ENCODE measurements at regions not wholly inside any gene's neighbourhood (a gene's known extent, or its start where the extent isn't known, plus 50 kb on each side); places are given as distances from the start of the nearest gene placed in this dataset.

DNA sequence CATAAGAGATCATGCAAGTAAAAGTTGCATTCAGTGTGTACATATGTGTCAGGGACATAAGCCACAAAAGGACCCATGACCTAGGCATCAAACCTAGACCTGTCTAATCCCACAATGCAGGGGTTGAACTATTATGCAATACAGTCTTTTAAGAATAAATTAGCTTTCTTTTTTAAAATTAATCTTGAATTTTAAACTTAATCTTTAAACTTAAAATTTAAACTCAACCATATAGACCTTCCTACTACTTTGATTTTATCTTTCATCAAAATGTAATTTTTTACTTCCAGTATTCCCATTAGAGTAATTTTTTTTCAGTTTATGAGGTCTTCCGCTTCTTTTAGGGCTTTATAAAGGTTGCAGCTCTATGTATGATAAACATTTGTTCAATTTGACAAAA is 702.9 kb downstream of the SUCLG1 start:
- DNase-seq = no peak

DNA sequence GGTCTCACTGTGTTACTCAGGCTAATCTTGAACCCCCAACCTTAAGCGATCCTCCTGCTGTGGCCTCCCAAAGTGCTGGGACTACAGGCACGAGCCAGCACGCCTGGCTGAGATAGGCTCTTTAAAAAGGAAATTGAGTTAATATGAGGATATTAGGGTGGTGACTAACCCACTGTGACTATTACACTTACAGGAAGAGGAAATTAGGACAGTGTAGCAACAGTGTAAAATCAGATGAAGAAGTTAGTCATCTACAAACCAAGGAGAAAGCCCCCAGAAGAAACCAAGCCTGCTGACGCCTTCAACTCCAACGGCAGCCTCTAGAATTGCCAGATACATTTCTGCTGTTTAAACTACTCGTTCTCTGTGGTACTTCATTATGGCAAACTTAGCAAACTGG is 711.9 kb downstream of the SUCLG1 start:
- no peak for DNase-seq

DNA sequence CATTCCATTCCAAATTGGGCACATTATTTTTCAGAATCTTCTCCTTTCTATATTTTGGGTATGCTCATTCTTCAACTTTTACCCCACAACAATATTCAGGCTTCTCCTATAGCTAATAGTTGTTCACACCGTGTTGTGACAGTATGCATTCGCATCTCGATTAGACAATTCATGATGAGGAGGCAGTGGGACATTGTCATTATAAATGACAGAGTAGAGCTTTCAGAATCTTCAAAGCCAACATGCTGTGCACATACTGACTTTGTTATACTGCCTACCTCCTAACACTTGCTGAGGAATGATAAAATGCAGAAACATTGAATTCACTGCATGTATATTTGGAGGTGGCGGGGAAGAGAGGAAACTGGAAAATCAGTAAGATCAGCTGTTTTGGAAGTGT is 714.2 kb downstream of the SUCLG1 start:
- DNase-seq = no peak

- DNase-seq = peak; percentile 50
Observed at GRCh38 chr2:83742117-83742782, 716.8 kb downstream of the SUCLG1 start.

DNA sequence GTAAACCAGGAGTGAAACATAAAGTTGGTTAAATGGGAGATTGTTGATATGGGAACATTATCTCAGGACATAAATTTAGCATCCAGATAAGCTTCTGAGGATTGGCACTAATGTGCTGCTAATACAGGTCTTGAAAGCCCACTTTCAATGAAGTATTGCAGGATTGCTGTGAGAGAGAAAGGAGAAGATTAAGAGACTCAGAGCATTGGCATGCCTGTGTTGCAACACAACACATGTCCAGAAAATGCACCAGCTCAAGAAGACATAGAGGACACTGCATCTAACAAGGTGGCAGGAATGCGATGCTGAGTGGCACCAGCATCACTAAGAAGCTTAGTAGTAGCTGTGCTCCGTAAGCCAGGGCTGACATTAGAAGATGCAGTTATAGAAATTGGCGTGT is 728.9 kb downstream of the SUCLG1 start:
- no peak for DNase-seq

- DNase-seq = no peak
Observed at GRCh38 chr2:83725735-83726134, 733.3 kb downstream of the SUCLG1 start.

DNA sequence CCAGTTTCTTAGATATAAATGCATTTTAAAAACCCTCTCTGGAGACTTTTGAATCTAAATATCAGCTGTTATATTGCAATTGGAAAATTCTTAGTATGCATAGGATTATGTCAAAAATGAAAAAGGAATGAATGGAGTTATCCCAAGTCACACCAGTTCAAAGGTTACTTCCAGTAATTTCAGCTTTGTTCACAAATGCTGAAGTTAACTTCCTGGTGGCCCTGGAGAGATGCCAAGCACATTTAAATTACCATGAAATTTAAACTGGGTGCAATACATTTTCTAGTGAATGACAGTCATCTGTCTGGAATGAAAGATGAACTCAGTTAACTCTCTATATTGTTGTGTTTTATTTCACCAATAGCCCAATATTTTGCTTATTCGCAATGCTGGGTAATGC is 753.9 kb downstream of the SUCLG1 start:
- DNase-seq = no peak

DNA sequence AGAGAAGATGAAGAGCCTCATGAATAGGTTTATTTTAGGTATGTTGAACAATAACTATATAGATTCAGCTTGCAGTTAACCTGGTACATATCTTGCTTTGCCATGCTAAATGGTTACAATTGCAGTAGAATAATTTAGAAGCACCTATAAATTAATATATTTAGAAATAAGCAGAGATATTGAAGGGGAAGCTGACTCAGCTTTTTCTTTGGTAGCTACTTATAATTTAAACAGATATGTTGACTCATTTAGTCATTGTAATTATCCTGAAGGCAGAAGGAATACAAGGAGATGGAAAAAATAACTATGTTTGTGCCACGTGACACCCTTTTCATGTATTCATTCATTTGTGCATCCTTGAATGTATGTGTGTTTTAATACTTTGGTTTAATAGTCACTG is 755.5 kb downstream of the SUCLG1 start:
- no peak for DNase-seq

DNA sequence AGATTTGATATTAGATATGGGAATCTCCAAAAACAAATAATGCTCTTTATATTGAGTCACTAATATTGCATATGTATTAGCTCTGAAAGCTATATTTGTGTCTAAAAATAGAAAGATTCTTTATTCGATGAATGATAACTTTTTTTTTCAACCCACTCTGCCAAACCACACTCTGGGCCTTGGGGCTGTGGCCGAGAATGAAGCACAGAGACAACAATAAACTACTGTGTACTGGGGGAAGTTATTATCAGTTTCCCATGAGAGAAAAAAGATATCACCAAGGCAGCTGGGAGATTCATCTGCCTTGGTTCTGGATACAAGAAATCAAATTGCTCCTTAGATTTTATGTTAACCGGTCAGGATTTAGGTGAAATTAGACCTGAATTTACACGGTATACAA is 762.2 kb downstream of the SUCLG1 start:
- DNase-seq = no peak

GRCh38 chr2:83695530-83695929 is 763.5 kb downstream of the SUCLG1 start:
- no peak for DNase-seq

DNA sequence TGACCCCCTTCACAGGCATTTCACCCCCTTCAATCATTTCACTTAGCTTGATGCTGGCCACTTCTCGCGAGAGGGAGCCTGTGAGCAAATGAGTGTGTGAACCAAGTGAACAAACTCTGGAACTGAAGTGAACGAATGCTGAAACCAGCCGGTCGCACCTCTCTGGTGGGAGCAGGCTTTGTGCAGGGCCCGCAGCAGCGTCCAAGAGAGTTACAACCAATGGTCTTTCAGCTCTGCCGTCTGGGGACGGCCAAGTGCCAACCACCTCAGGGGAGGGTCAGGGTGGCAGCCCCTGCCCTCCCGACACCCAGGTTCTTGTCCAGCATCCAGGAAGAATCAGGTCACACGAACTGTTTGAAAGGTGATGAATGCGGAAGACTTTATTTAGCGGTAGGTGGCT is 764.0 kb downstream of the SUCLG1 start:
- DNase-seq = no peak

- no peak for DNase-seq
Observed at GRCh38 chr2:83689402-83689801, 769.7 kb downstream of the SUCLG1 start.

DNA sequence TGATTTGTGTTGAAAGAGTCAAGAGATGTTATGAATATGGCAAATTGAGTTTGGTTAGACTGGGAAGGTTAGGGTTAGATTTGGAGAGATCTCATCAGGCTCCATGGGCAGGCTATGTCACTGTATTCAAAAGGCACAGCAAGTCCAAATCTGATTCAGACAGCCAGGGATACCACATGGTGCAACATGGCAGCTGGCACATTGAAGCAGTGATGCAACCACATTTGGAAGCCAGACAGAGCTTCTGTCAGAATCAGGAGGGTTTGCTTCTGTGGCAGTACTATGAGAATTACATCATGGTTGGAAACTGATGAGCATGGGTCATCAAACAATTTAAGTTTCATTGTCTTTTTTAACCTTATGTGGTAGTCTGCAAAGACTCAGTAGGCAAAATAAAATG is 772.2 kb downstream of the SUCLG1 start:
- no peak for DNase-seq

DNA sequence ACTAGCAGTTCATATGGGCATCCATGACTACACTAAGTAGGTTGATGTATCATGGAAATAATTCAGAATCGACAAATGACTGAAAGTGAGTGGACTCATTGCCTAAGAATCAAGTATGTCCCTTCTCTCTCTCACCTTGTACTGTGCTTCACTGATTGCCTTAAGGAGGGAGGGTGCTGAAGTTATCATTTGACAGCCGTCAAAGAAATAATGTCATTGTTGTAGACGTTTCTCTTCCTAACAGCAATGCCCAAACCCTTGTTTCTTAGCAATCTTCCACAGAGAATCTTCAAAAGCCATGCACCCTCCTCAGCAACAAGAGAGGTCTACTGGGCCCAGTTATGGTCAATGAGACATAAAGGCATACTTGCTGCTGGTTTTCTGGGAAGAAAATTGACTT is 785.0 kb downstream of the SUCLG1 start:
- DNase-seq = no peak

DNA sequence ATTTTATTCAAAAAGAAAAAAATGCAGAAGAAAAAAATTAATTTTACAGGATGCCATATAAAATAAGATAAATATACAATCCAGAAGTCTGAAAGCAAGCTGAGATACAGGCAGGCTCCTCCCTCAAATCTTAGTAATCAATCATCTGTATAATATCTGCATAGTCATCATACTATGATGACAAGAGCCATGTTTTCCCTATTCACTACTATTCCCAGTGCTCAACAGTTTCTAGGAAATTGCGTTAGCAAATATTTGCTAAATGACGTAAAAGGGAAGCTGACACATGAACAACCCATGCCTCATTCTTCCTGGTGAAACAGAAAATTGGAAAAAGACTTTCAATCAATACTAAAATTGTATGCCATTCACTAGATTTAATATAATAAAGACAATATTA is 793.2 kb downstream of the SUCLG1 start:
- DNase-seq = no peak

GRCh38 chr2:83665154-83665553 is 793.9 kb downstream of the SUCLG1 start:
- DNase-seq = no peak

- DNase-seq = no peak
Observed at GRCh38 chr2:83661711-83662110, 797.4 kb downstream of the SUCLG1 start.

DNA sequence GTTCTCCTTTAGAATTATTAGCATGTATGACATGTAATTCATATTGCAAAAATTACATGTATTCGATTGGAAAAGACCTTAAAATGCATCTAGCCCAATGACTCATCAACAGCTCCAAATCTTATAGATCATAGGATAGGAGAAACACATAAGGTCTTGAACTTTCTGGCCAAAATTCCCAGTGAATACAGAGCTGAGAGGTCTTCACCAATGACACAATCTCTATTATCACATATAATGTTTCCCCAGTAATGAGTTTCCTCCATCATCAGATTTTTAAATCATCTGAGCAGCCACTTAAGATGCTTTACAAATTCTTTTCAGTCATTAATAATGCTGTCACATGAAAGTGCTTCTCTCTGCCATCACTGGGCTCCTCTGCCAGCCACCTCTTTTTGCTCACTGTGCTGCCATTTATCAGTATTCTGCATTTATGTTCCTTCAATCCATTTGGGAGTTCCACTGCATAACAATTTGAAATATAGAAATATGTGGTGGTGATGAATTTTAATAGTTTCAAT is 804.9 kb downstream of the SUCLG1 start:
- DNase-seq = no peak

- no peak for DNase-seq
Observed at GRCh38 chr2:83650898-83651297, 808.2 kb downstream of the SUCLG1 start.

- no peak for DNase-seq
Observed at GRCh38 chr2:83650161-83650560, 808.9 kb downstream of the SUCLG1 start.

GRCh38 chr2:83640506-83640905 is 818.6 kb downstream of the SUCLG1 start:
- DNase-seq = no peak

DNA sequence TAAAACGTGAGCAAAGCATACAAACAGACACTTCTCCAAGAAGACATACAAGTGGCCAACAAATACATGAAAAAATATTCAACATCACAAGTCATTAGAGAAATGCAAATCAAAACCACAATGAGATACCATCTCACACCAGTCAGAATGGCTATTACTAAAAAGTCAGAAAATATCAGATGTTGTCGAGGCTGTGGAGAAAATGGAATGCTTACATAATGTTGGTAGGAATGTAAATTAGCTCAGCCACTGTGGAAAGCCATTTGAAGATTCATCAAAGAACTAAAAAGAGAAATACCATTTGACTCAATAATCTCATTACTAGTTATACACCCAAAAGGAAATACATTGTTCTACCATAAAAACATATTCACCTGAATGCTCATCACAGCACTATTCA is 825.7 kb downstream of the SUCLG1 start:
- DNase-seq = no peak

- DNase-seq = no peak
Observed at GRCh38 chr2:83630351-83630750, 828.7 kb downstream of the SUCLG1 start.

DNA sequence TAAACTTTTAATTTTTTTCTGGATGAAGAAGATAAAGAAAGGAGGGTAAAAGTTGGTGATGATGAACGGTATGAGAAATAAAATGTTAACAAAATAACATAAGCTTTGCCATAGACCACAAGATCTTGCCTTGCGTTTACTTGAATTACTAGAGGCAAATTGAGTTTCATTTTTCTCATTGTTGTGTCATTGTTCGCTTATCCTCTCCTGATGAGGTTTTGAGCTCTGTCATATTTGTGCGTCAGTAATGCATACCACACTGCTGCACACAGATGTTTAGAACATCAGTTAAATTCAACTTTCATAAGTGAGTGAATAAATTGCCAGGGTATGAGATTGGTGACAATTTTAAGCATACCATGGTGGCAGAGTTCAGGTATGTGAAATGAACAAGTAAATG is 843.6 kb downstream of the SUCLG1 start:
- no peak for DNase-seq

DNA sequence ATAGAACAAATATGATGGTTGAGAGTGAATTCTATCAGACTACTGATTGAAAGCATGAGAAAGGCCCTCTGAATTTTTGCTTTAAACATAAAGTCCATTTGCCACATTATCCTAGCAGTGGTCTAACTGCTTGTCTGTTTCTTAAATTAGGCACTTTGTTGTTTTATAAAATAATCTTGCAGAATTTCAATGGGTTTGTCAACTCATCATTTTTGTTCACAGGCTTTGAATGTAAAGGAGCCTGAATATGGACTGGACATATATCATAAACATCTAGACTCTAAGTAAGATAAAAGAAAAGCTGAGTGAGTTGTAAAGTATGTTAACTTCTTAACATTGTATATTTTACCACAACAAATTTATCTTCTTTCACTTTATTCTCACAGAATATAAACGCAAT is 845.9 kb downstream of the SUCLG1 start:
- DNase-seq = no peak

Measured in left hindlimb (tissue), 1 donor.